ENCODE measurements at regions not wholly inside any gene's neighbourhood (a gene's known extent, or its start where the extent isn't known, plus 50 kb on each side); places are given as distances from the start of the nearest gene placed in this dataset.

- Histone ChIP-seq H3K9me3 (no peaks in the 10 kb centered on the region), H3K4me1 (no peaks in the 10 kb centered on the region), H3K27me3 (no peaks in the 10 kb centered on the region), H3K27ac (no peak overlapping the region), H3K36me3 (no peaks in the 10 kb centered on the region), H3K4me3 (no peak overlapping the region)
- no peak for TF ChIP-seq EP300 (IDR thresholded peaks at IDR 0.05)
- TF ChIP-seq POLR2A (IDR thresholded peaks at IDR 0.05): no peak
- no peak for TF ChIP-seq CTCF (IDR thresholded peaks at IDR 0.05)
- 77 to 94% methylated on average over 2 to 4 of the region's 4 CpGs for WGBS, 2 donors (ENCODE audit: low coverage in 1 of 2)
- no peak for ATAC-seq
Observed at GRCh38 chr13:106332621-106333020, 202.8 kb downstream of the EFNB2 start.

GRCh38 chr13:106331116-106331515 lies 204.3 kb downstream of the EFNB2 start:
- 88 to 100% methylated on average over 2 of the region's 4 CpGs for WGBS, 2 donors (ENCODE audit: low coverage in 1 of 2)
- ATAC-seq: no peak
- no peaks in the 10 kb centered on the region for H3K4me1 ChIP-seq
- H3K27me3 ChIP-seq: no peaks in the 10 kb centered on the region
- no peak overlapping the region for H3K4me3 ChIP-seq
- H3K36me3 ChIP-seq: no peaks in the 10 kb centered on the region
- no peaks in the 10 kb centered on the region for H3K9me3 ChIP-seq
- no peak for TF ChIP-seq POLR2AphosphoS5 (IDR thresholded peaks at IDR 0.05)
- no peak for TF ChIP-seq CTCF (IDR thresholded peaks at IDR 0.05)
- TF ChIP-seq POLR2A (IDR thresholded peaks at IDR 0.05): no peak
- TF ChIP-seq EP300 (IDR thresholded peaks at IDR 0.05): no peak
- H3K27ac ChIP-seq: no peak overlapping the region

- Histone ChIP-seq H3K9me3 (no peaks in the 10 kb centered on the region), H3K27me3 (no peaks in the 10 kb centered on the region), H3K27ac (no peak overlapping the region), H3K4me1 (no peaks in the 10 kb centered on the region), H3K36me3 (no peaks in the 10 kb centered on the region), H3K4me3 (no peak overlapping the region)
- TF ChIP-seq CTCF (IDR thresholded peaks at IDR 0.05) (no peak), POLR2AphosphoS5 (IDR thresholded peaks at IDR 0.05) (no peak)
- no peak for ATAC-seq
- WGBS, 2 donors (ENCODE audit: low coverage in 1 of 2): 64 to 71% methylated on average over 2 to 5 of the region's 5 CpGs
Observed at GRCh38 chr13:106329941-106330340, 205.5 kb downstream of the EFNB2 start.

- Histone ChIP-seq H3K4me1 (no peaks in the 10 kb centered on the region), H3K27me3 (no peaks in the 10 kb centered on the region), H3K9me3 (peaks cover 0 to 14% (median 0%) of the 10 kb centered on the region in 3 donors), H3K4me3 (no peak overlapping the region), H3K36me3 (no peaks in the 10 kb centered on the region), H3K27ac (no peak overlapping the region)
- TF ChIP-seq EP300 (IDR thresholded peaks at IDR 0.05) (no peak), POLR2AphosphoS5 (IDR thresholded peaks at IDR 0.05) (no peak), POLR2A (IDR thresholded peaks at IDR 0.05) (no peak), CTCF (IDR thresholded peaks at IDR 0.05) (no peak)
- no peak for ATAC-seq
- 91 to 92% methylated on average over 4 of the region's 4 CpGs for WGBS, 2 donors (ENCODE audit: low coverage in 1 of 2)
Observed at GRCh38 chr13:106326751-106327150, 208.7 kb downstream of the EFNB2 start.

- peaks cover 0 to 16% (median 0%) of the 10 kb centered on the region in 3 donors for H3K9me3 ChIP-seq
- TF ChIP-seq CTCF (IDR thresholded peaks at IDR 0.05): no peak
- TF ChIP-seq POLR2AphosphoS5 (IDR thresholded peaks at IDR 0.05): no peak
- TF ChIP-seq POLR2A (IDR thresholded peaks at IDR 0.05): no peak
- TF ChIP-seq EP300 (IDR thresholded peaks at IDR 0.05): no peak
- H3K27me3 ChIP-seq: no peaks in the 10 kb centered on the region
- no peaks in the 10 kb centered on the region for H3K36me3 ChIP-seq
- H3K4me1 ChIP-seq: no peaks in the 10 kb centered on the region
- no peak overlapping the region for H3K27ac ChIP-seq
- H3K4me3 ChIP-seq: no peak overlapping the region
- 92 to 100% methylated on average over 1 to 5 of the region's 5 CpGs for WGBS, 2 donors (ENCODE audit: low coverage in 1 of 2)
- no peak for ATAC-seq
Observed at GRCh38 chr13:106324444-106324843, 211.0 kb downstream of the EFNB2 start.

Measured in gastroesophageal sphincter (tissue), 4 donors.